Vagina (tissue), 2 donors: ENCODE measurements at regions not wholly inside any gene's neighbourhood (a gene's known extent, or its start where the extent isn't known, plus 50 kb on each side); places are given as distances from the start of the nearest gene placed in this dataset.

Experiments used
- CTCF ChIP-seq, 3 experiments: fragments of 450-650 bp in 2 of 3; fragments of 200-600 bp in 1 of 3; sonication (generic) in 1 of 3; IDR thresholded peaks; one replicate each; pipeline ENCODE4 v1.5.1; 2017 to 2019; ENCODE audit warnings: antibody characterized with exemption in 3 of 3, mild to moderate bottlenecking in 2 of 3, moderate library complexity in 2 of 3
- POLR2A ChIP-seq, 2 donors: fragments of 450-650 bp; IDR thresholded peaks; one replicate each; pipeline ENCODE4 v1.6.1; 2017; ENCODE audit warnings: antibody characterized with exemption in 2 of 2, mild to moderate bottlenecking in 2 of 2, moderate library complexity in 2 of 2
- POLR2AphosphoS5 ChIP-seq, 2 donors: sonication (generic); formaldehyde crosslinking; IDR thresholded peaks; one replicate each; pipeline ENCODE4 v1.9.0; 2017; ENCODE audit warnings: antibody characterized with exemption in 2 of 2, mild to moderate bottlenecking in 2 of 2, low read depth in 1 of 2; ENCODE audit not compliant: insufficient read depth in 1 of 2

- no peak for TF ChIP-seq CTCF (IDR thresholded peaks at IDR 0.05)
- TF ChIP-seq POLR2A (IDR thresholded peaks at IDR 0.05) = no peak
- TF ChIP-seq POLR2AphosphoS5 (IDR thresholded peaks at IDR 0.05; ENCODE audit: insufficient read depth in 1 of 2, low read depth in 1 of 2) = no peak
Observed at GRCh38 chr9:86828631-86829030, 118.7 kb downstream of the GAS1 start.
